DOHH2 (cell line): ENCODE measurements at regions not wholly inside any gene's neighbourhood (a gene's known extent, or its start where the extent isn't known, plus 50 kb on each side); places are given as distances from the start of the nearest gene placed in this dataset.

Source experiments
- EZH2phosphoT487 ChIP-seq: fragments of 200-600 bp; sonication (generic); IDR thresholded peaks from 2 replicates; pipeline ENCODE4 v1.6.1; 2017; ENCODE audit warnings: borderline replicate concordance, mild to moderate bottlenecking, antibody characterized with exemption, low read length, moderate library complexity, mixed read lengths
- TF ChIP-seq, protein P1 (sequence below): fragments of 200-600 bp; sonication (generic); IDR thresholded peaks from one replicate; pipeline ENCODE4 v1.5.1; 2014; ENCODE audit warnings: antibody characterized with exemption, mild to moderate bottlenecking, low read depth, low read length; ENCODE audit not compliant: poor library complexity, severe bottlenecking

DNA sequence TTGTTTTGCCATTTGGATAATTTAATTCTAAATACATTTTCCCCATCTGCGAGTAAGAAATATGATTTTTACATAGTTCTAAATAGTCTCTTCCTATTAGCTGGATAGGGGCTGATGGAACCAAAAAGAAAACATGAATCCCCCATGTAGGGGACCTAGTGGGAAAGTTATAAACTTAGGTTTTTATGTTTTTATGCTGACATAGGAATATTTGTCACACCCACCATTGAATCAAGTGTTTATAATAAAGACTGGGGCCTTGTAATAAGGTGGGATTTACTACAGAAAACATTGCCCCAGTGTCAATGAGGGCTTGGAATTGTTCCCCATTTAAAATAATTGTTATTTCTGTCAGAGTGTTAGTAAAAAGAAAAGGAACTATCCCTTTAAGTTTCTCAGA is 2506.6 kb downstream of the PCDH7 start:
- TF ChIP-seq, protein P1, sequence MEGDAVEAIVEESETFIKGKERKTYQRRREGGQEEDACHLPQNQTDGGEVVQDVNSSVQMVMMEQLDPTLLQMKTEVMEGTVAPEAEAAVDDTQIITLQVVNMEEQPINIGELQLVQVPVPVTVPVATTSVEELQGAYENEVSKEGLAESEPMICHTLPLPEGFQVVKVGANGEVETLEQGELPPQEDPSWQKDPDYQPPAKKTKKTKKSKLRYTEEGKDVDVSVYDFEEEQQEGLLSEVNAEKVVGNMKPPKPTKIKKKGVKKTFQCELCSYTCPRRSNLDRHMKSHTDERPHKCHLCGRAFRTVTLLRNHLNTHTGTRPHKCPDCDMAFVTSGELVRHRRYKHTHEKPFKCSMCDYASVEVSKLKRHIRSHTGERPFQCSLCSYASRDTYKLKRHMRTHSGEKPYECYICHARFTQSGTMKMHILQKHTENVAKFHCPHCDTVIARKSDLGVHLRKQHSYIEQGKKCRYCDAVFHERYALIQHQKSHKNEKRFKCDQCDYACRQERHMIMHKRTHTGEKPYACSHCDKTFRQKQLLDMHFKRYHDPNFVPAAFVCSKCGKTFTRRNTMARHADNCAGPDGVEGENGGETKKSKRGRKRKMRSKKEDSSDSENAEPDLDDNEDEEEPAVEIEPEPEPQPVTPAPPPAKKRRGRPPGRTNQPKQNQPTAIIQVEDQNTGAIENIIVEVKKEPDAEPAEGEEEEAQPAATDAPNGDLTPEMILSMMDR: no peak
- TF ChIP-seq EZH2phosphoT487: no peak
